H1 (cell line): ENCODE measurements at regions not wholly inside any gene's neighbourhood (a gene's known extent, or its start where the extent isn't known, plus 50 kb on each side); places are given as distances from the start of the nearest gene placed in this dataset.

Source experiments
- CTCF ChIA-PET: fragments of 300-600 bp; sonication (Branson Sonifier 250); formaldehyde crosslinking; loops from one replicate; lab custom pipeline; 2021; ENCODE audit not compliant: partially characterized antibody; lab: Charles Lee
- POLR2A ChIA-PET: fragments of 300-600 bp; sonication (Branson Sonifier 250); formaldehyde crosslinking; loops from one replicate; lab custom pipeline; 2021; ENCODE audit warnings: inconsistent platforms; ENCODE audit not compliant: partially characterized antibody; lab: Charles Lee
- DNase-seq, 2 experiments: peaks; one replicate each; pipeline versions ENCODE4 v3.0.0 to v3.0.0-alpha.2; 2010 to 2022; ENCODE audit warnings: low spot score in 2 of 2, low read depth in 1 of 2, mixed read lengths in 1 of 2
- FAIRE-seq: peaks from 2 replicates; lab custom pipeline; 2011; peaks lifted over from hg19 to GRCh38; lab: Jason Lieb, UNC
- H2AFZ ChIP-seq: 2 replicates; pipeline ENCODE4 v1.8.1; 2012; ENCODE audit warnings: low read length, inconsistent platforms
- H2AK5ac ChIP-seq: 2 replicates; pipeline ENCODE4 v1.6.1; 2013; ENCODE audit warnings: low read depth, low read length
- H2BK120ac ChIP-seq: replicated peaks from 2 replicates; pipeline ENCODE3; 2013; ENCODE audit warnings: low read depth, low read length, inconsistent platforms
- H2BK12ac ChIP-seq: 2 replicates; pipeline ENCODE4 v1.6.1; 2013; ENCODE audit warnings: low read depth, low read length
- H2BK15ac ChIP-seq: 2 replicates; pipeline ENCODE4 v1.6.1; 2013; ENCODE audit warnings: low read length
- H2BK20ac ChIP-seq: 2 replicates; pipeline ENCODE4 v1.6.1; 2013; ENCODE audit warnings: low read length
- H2BK5ac ChIP-seq: 2 replicates; pipeline ENCODE4 v1.6.1; 2013; ENCODE audit warnings: low read depth, low read length
- H3K14ac ChIP-seq: 2 replicates; pipeline ENCODE4 v1.6.1; 2013; ENCODE audit warnings: inconsistent platforms; ENCODE audit not compliant: insufficient read length
- H3K18ac ChIP-seq: 2 replicates; pipeline ENCODE4 v1.6.1; 2013; ENCODE audit warnings: low read length; ENCODE audit errors: extremely low read depth
- H3K23ac ChIP-seq: 2 replicates; pipeline ENCODE4 v1.6.1; 2013; ENCODE audit warnings: inconsistent platforms; ENCODE audit not compliant: insufficient read length
- H3K23me2 ChIP-seq: 2 replicates; pipeline ENCODE4 v1.6.1; 2013; ENCODE audit warnings: low read depth, low read length
- H3K27ac ChIP-seq: 2 replicates; pipeline ENCODE4 v1.6.1; 2011; ENCODE audit warnings: low read depth, low read length, inconsistent platforms
- H3K27me3 ChIP-seq, 4 experiments: replicated peaks in 1 of 4; 1 replicate in 1 of 4; 2 replicates in 3 of 4; pipeline versions ENCODE4 v1.6.1 to v1.8.1; 2011 to 2013; ENCODE audit warnings: low read length in 3 of 4, mild to moderate bottlenecking in 3 of 4, inconsistent platforms in 2 of 4, mixed read lengths in 2 of 4, moderate library complexity in 1 of 4; ENCODE audit not compliant: control insufficient read depth in 3 of 4, insufficient read depth in 3 of 4; ENCODE audit errors: extremely low read depth in 1 of 4
- H3K36me3 ChIP-seq, 4 experiments: 2 replicates each; pipeline versions ENCODE4 v1.6.1 to v1.8.1; 2011 to 2013; ENCODE audit warnings: mild to moderate bottlenecking in 4 of 4, low read length in 3 of 4, moderate library complexity in 2 of 4, control low read depth in 1 of 4, inconsistent platforms in 1 of 4; ENCODE audit not compliant: insufficient read depth in 4 of 4, control insufficient read depth in 2 of 4
- H3K4ac ChIP-seq: replicated peaks from 2 replicates; pipeline ENCODE3; 2013; ENCODE audit warnings: low read length, low read depth, mixed read lengths, inconsistent platforms; ENCODE audit not compliant: insufficient read length
- H3K4me1 ChIP-seq, 4 experiments: replicated peaks in 1 of 4; 1 replicate in 1 of 4; 2 replicates in 3 of 4; pipeline versions ENCODE4 v1.6.1 to v1.8.1; 2011 to 2013; ENCODE audit warnings: low read length in 3 of 4, inconsistent platforms in 2 of 4, mixed read lengths in 1 of 4; ENCODE audit not compliant: insufficient read depth in 4 of 4, control insufficient read depth in 3 of 4
- H3K4me2 ChIP-seq, 2 experiments: 2 replicates each; pipeline versions ENCODE4 v1.6.1 to v1.8.1; 2011 to 2013; ENCODE audit warnings: low read depth in 2 of 2, low read length in 2 of 2, control low read depth in 1 of 2, inconsistent platforms in 1 of 2, mild to moderate bottlenecking in 1 of 2; ENCODE audit not compliant: insufficient read depth in 1 of 2
- H3K4me3 ChIP-seq, 4 experiments: fragments of 200-600, 300-600 bp in 1 of 4; sonication (generic), shearing (Covaris generic), sonication (Bioruptor Twin) in 1 of 4; 2 replicates each; pipeline versions ENCODE4 v1.5.1 to v1.8.1; 2011 to 2016; ENCODE audit warnings: low read length in 4 of 4, low read depth in 3 of 4, control low read depth in 2 of 4, inconsistent platforms in 2 of 4, mild to moderate bottlenecking in 2 of 4, mixed read lengths in 1 of 4, moderate library complexity in 1 of 4; ENCODE audit not compliant: insufficient read depth in 2 of 4; ENCODE audit errors: extremely low read depth in 1 of 4
- H3K56ac ChIP-seq: replicated peaks from 2 replicates; pipeline ENCODE3; 2013; ENCODE audit warnings: low read depth, mild to moderate bottlenecking, mixed read lengths, low read length, inconsistent platforms; ENCODE audit not compliant: insufficient read length
- H3K79me1 ChIP-seq: 2 replicates; pipeline ENCODE4 v1.6.1; 2013; ENCODE audit warnings: low read depth, low read length, control low read depth
- H3K79me2 ChIP-seq, 2 experiments: 2 replicates each; pipeline versions ENCODE4 v1.6.1 to v1.8.1; 2012 to 2013; ENCODE audit warnings: low read length in 2 of 2, mild to moderate bottlenecking in 2 of 2, inconsistent platforms in 1 of 2; ENCODE audit not compliant: insufficient read depth in 2 of 2, control insufficient read depth in 1 of 2
- H3K9ac ChIP-seq, 4 experiments: replicated peaks in 1 of 4; 1 replicate in 1 of 4; 2 replicates in 3 of 4; pipeline versions ENCODE4 v1.6.1 to v1.8.1; 2011 to 2013; ENCODE audit warnings: low read depth in 3 of 4, low read length in 3 of 4, control low read depth in 2 of 4, mild to moderate bottlenecking in 2 of 4, moderate library complexity in 2 of 4, inconsistent platforms in 1 of 4; ENCODE audit errors: extremely low read depth in 1 of 4
- H3K9me3 ChIP-seq, 2 experiments: 2 replicates each; pipeline versions ENCODE4 v1.6.1 to v1.8.1; 2012 to 2013; ENCODE audit warnings: mild to moderate bottlenecking in 2 of 2, moderate library complexity in 2 of 2, control low read depth in 1 of 2, inconsistent platforms in 1 of 2, low read depth in 1 of 2, low read length in 1 of 2, mixed read lengths in 1 of 2; ENCODE audit not compliant: insufficient read depth in 2 of 2
- H4K20me1 ChIP-seq, 2 experiments: replicated peaks in 1 of 2; 2 replicates each; pipeline versions ENCODE3 to v1.8.1; 2011 to 2013; ENCODE audit warnings: inconsistent platforms in 2 of 2, low read length in 2 of 2, mild to moderate bottlenecking in 1 of 2; ENCODE audit not compliant: insufficient read depth in 2 of 2, control insufficient read depth in 1 of 2
- H4K5ac ChIP-seq: 2 replicates; pipeline ENCODE4 v1.6.1; 2013; ENCODE audit warnings: low read length, low read depth, mixed read lengths, inconsistent platforms; ENCODE audit not compliant: insufficient read length
- H4K8ac ChIP-seq: 2 replicates; pipeline ENCODE4 v1.8.0; 2013; ENCODE audit warnings: mild to moderate bottlenecking, moderate library complexity, low read length, inconsistent platforms; ENCODE audit not compliant: insufficient read depth; ENCODE audit errors: extremely low read depth
- H4K91ac ChIP-seq: replicated peaks from 2 replicates; pipeline ENCODE3; 2013; ENCODE audit warnings: low read length, mixed read lengths, inconsistent platforms; ENCODE audit not compliant: insufficient read length
- ASH2L ChIP-seq: fragments of 200-600, 300-600 bp; sonication (generic); IDR thresholded peaks from one replicate; pipeline ENCODE4 v1.7.1; 2017; ENCODE audit warnings: low read length
- BACH1 ChIP-seq: IDR thresholded peaks from 2 replicates; pipeline ENCODE4 v1.6.1; 2012; ENCODE audit warnings: low read length, improper control_type of control experiment
- CBX8 ChIP-seq: fragments of 300-800, 300-1000 bp; sonication (generic); IDR thresholded peaks from 2 replicates; pipeline ENCODE4 v1.7.1; 2016; ENCODE audit warnings: low read depth, low read length, borderline replicate concordance
- CTBP2 ChIP-seq: IDR thresholded peaks from 2 replicates; pipeline ENCODE4 v1.7.0; 2011; ENCODE audit warnings: borderline replicate concordance, mild to moderate bottlenecking, moderate library complexity, mixed read lengths, low read length; ENCODE audit not compliant: insufficient read depth, insufficient read length
- GTF2F1 ChIP-seq: IDR thresholded peaks from 2 replicates; pipeline ENCODE4 v1.6.1; 2012; ENCODE audit warnings: low read depth, low read length, improper control_type of control experiment, borderline replicate concordance
- HDAC6 ChIP-seq: IDR thresholded peaks from one replicate; pipeline ENCODE4 v1.7.1; 2012; ENCODE audit warnings: low read depth, mild to moderate bottlenecking, inconsistent platforms, low read length, moderate library complexity
- KDM4A ChIP-seq: IDR thresholded peaks from one replicate; pipeline ENCODE4 v1.7.1; 2012; ENCODE audit warnings: low read depth, mild to moderate bottlenecking, moderate library complexity, low read length, inconsistent platforms; ENCODE audit not compliant: severe bottlenecking
- POLR2AphosphoS5 ChIP-seq: IDR thresholded peaks from 2 replicates; pipeline ENCODE4 v1.6.1; 2011; ENCODE audit warnings: low read depth, low read length
- POU5F1 ChIP-seq: IDR thresholded peaks from 2 replicates; pipeline ENCODE4 v1.6.1; 2011; ENCODE audit warnings: low read depth, mild to moderate bottlenecking, low read length, moderate library complexity
- RXRA ChIP-seq: IDR thresholded peaks from 2 replicates; pipeline ENCODE4 v1.6.1; 2011; ENCODE audit warnings: low read depth, mild to moderate bottlenecking, low read length, moderate library complexity; ENCODE audit not compliant: insufficient read depth
- SIRT6 ChIP-seq: IDR thresholded peaks from one replicate; pipeline ENCODE4 v1.7.1; 2012; ENCODE audit warnings: low read length, inconsistent platforms
- SP1 ChIP-seq: IDR thresholded peaks from 2 replicates; pipeline ENCODE4 v1.6.1; 2011; ENCODE audit warnings: low read depth, low read length
- WGBS, 2 experiments: shearing (Covaris generic) in 1 of 2; methylation state at CpG; one replicate each; pipeline versions ENCODE4 v1.1.6 to v1.1.7; 2013 to 2015; ENCODE audit warnings: low lambda C conversion rate in 2 of 2, mixed read lengths in 2 of 2, inconsistent platforms in 1 of 2, low coverage in 1 of 2, missing lambda C conversion rate in 1 of 2; ENCODE audit not compliant: insufficient replicate concordance in 2 of 2, insufficient coverage in 1 of 2, insufficient read length in 1 of 2; ENCODE audit errors: extremely low coverage in 1 of 2, missing lambda C conversion rate in 1 of 2; 5-methylcytosine and 5-hydroxymethylcytosine counted together
- TF ChIP-seq, protein P1 (sequence below), 3 experiments: IDR thresholded peaks; 1 replicate in 2 of 3; 2 replicates in 1 of 3; pipeline versions ENCODE4 v1.5.1 to v1.6.1; 2011; ENCODE audit warnings: low read length in 3 of 3, mild to moderate bottlenecking in 3 of 3, inconsistent platforms in 2 of 3, low read depth in 1 of 3, moderate library complexity in 1 of 3; ENCODE audit not compliant: insufficient read depth in 1 of 3; ENCODE audit errors: control extremely low read depth in 1 of 3

DNA sequence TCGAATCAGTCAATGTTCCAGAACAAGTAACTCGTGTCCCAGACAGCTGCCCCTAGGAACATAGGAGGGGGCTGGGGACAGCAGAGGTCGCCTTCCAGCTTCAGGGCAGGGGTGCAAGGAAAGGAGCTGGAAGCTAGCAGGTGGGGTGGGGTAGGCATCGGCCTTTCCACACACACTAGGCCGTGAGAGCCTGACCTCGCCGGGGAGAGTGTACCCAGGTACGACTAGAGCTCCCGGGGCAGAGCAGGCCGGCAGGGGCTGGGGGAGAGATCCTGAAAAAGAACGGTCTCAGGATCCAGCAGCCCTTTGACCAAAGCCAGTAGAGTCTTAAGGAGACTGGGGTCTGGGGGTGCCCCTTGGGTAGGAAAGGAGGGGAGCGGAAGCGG lies 1127.5 kb downstream of the BRD1 start:
- Histone ChIP-seq H3K79me2 (peaks cover 0 to 8% of the 10 kb centered on the region in 2 experiments; a peak in 3 of 4 replicates), H3K4ac (no peak overlapping the region), H2BK120ac (no peak overlapping the region), H3K23me2 (peaks cover 11% of the 10 kb centered on the region; the same call in 1 of the 2 replicates), H3K18ac (no peak overlapping the region), H2BK20ac (no peak overlapping the region), H3K27me3 (no peaks in the 10 kb centered on the region; a peak in 1 of 7 replicates), H3K4me2 (no peak overlapping the region), H3K4me1 (peaks cover 0 to 8% (median 1%) of the 10 kb centered on the region in 4 experiments; a peak in 2 of 7 replicates), H3K27ac (no peak overlapping the region), H2BK12ac (no peak overlapping the region), H4K8ac (no peak overlapping the region), H2AFZ (no peak overlapping the region), H2BK15ac (no peak overlapping the region), H2BK5ac (no peak overlapping the region), H3K9ac (no peak overlapping the region), H3K9me3 (no peaks in the 10 kb centered on the region), H3K56ac (no peak overlapping the region), H4K5ac (no peak overlapping the region), H3K79me1 (peaks cover 3% of the 10 kb centered on the region), H4K91ac (no peak overlapping the region), H3K23ac (no peak overlapping the region), H2AK5ac (no peak overlapping the region), H3K14ac (no peak overlapping the region), H4K20me1 (peaks cover 4 to 27% of the 10 kb centered on the region in 2 experiments), H3K4me3 (no peak overlapping the region), H3K36me3 (no peaks in the 10 kb centered on the region; a peak in 1 of 8 replicates)
- CTCF ChIA-PET: interaction anchor here (0.5 to 1.7 kb wide), 7 partner anchors 9 to 53 kb away, joined by 3 to 6 read pairs (median 3); no protein-coding TSS in a partner anchor
- WGBS, 2 experiments: 87% methylated on average over 11 of the region's 13 CpGs; no CpG with 5 or more reads in 1 of the 2 experiments
- FAIRE-seq (no peak), DNase-seq (no peak)
- POLR2A ChIA-PET: no interaction called here
- TF ChIP-seq POU5F1: no peak
- no peak for TF ChIP-seq RXRA
- no peak for TF ChIP-seq KDM4A
- TF ChIP-seq, protein P1, sequence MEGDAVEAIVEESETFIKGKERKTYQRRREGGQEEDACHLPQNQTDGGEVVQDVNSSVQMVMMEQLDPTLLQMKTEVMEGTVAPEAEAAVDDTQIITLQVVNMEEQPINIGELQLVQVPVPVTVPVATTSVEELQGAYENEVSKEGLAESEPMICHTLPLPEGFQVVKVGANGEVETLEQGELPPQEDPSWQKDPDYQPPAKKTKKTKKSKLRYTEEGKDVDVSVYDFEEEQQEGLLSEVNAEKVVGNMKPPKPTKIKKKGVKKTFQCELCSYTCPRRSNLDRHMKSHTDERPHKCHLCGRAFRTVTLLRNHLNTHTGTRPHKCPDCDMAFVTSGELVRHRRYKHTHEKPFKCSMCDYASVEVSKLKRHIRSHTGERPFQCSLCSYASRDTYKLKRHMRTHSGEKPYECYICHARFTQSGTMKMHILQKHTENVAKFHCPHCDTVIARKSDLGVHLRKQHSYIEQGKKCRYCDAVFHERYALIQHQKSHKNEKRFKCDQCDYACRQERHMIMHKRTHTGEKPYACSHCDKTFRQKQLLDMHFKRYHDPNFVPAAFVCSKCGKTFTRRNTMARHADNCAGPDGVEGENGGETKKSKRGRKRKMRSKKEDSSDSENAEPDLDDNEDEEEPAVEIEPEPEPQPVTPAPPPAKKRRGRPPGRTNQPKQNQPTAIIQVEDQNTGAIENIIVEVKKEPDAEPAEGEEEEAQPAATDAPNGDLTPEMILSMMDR (IDR thresholded peaks at IDR 0.05; ENCODE audit: control extremely low read depth in 1 of 3, insufficient read depth in 1 of 3, low read depth in 1 of 3, low read length in 3 of 3): no peak
- TF ChIP-seq SIRT6: no peak
- no peak for TF ChIP-seq CTBP2
- no peak for TF ChIP-seq CBX8
- no peak for TF ChIP-seq HDAC6
- TF ChIP-seq BACH1: no peak
- no peak for TF ChIP-seq SP1
- TF ChIP-seq ASH2L: no peak
- no peak for TF ChIP-seq GTF2F1
- TF ChIP-seq POLR2AphosphoS5: no peak
